HG02571 (cell line): ENCODE measurements at regions not wholly inside any gene's neighbourhood (a gene's known extent, or its start where the extent isn't known, plus 50 kb on each side); places are given as distances from the start of the nearest gene placed in this dataset.
"Not testable (repeated sequence)": the region's sequence is repeated elsewhere in the genome, so short reads cannot be mapped to it uniquely, and the experiment has no call there.

ENCODE experiments used
- ATAC-seq: cut with Tn5 transposase; IDR thresholded peaks from one replicate; pipeline ENCODE4 v1.9.1; 2021; ENCODE audit warnings: mild to moderate bottlenecking, moderate library complexity; ENCODE audit not compliant: unreplicated experiment

DNA sequence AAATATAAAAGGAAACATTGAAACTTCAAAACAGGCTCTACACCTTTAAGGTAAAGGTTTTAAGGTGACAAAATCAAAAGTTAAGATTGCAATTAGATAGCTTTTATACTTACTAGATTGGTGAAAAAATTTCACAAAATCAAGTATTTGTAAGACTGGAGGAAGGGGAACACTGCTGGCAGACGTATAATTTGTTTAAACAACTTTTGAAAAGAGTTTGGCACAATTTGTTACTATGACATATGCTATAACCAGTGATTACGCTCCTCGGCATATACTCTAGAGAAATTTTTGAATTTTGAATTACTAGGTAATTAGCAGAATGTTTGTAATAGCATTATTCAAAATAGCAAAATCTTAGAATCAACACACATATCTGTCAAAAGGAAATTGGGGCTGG is 425.0 kb downstream of the LRRIQ3 start:
- ATAC-seq = no peak

DNA sequence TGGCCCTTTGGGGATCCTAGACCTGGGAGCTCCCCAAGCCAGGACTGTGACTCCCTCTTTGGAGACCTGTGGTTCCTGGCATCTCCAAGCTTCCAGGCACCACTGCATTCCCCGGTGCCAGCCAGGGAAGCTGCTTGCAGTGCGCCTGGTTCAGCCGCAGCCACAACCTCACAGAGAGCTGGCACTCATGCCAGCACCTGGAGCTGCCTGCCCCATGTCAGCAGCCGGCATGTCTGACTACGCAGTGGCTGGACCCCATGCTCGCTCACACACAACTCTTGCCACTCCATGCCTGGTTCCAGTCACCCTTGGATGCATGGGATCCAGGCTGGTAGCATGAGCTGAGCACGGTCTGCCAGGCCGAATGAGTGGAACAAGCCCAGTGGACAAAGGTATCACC is 426.6 kb downstream of the LRRIQ3 start:
- ATAC-seq = no peak

DNA sequence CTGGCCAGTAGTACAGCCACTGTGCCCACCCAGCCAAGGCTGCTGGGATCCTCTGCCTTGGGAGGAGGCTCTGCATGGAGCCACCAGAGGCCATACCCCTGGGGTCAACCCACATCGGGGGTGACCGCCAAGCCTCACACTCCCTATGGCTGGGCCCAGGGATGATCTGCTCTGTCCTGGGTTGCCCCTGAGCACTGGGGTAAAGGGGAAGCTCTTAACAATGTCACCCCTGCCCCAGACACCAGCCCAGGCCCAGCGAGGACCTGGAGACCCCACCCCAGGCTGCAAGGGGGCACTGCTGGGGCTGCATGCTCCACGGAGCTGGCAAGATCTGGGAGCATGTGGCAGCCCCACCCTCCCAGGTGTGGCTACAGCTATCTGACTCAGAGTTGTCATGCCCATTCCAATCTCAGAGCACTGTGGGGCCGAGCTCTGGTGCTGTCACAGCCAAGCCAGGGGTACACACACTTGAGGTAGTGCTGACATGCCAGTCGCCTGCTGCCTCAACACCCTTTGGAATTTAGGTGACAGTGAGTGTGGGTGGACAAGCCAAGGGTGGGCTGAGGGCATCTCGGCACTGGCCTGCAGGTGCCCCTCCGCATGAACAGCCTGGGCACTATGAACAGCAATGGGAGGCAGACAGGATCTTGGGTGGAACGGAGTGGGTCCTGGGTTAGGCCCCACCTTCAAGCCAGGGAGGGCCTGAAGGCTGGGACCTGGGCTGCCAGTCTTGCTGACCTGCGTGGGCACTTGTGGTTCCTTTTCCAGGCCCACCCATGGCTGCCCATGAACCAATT is 427.7 kb downstream of the LRRIQ3 start:
- no peak for ATAC-seq

DNA sequence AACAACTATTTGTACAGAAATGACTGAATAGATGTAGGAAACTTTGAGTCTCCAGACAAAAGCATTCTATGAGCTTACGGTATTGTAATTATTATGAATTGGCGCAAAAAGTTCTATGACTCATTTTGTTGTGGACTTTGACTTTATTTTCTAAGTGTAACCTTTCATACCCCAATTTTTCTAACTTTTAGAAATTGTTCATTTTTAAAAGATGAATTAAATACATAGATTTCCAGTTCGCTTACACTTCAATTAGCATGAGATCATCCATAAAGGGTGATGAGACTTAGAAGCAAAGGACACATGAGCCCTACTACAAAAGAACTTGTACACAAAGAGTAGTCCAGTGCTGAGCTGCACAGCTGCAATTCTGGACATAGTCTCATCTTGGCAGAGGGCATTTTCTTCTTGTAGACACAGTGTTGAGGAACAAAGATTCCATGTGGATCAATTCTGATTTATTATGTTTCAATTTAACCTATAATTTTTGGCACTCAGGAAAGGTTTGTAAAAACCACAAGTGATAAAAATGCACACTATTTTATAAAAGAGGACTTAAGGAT is 431.1 kb downstream of the LRRIQ3 start:
- ATAC-seq = no peak

DNA sequence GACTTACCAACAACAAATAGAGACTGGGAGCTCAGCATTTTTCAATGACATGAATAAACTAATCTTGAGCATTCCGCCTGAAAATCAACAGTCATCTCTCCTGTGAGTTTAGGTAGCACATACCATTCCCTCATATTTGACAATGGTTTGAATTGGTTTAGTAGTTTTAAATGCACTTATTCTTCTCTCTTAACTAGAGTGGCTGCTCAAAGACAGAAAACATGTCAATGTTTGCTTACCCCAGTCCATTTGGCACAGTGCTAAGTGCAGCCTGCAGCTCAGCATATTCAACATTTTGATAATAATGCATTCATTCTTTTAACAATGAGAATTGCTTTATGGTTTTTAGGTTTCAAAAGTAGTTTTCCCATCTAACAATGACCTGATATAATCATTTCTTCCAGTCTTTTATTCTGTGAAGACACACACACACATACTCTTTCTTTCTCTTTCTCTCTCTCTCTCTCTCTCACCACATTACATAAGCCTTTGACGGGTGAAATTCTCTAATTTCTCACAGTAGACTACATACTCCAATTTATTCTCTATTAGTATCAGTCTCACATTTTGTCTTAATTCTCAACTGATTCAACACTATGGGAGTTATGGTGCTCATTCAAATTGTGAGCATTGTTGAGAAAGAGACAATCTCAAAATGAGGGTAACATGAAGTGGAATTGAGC is 432.3 kb downstream of the LRRIQ3 start:
- no peak for ATAC-seq

DNA sequence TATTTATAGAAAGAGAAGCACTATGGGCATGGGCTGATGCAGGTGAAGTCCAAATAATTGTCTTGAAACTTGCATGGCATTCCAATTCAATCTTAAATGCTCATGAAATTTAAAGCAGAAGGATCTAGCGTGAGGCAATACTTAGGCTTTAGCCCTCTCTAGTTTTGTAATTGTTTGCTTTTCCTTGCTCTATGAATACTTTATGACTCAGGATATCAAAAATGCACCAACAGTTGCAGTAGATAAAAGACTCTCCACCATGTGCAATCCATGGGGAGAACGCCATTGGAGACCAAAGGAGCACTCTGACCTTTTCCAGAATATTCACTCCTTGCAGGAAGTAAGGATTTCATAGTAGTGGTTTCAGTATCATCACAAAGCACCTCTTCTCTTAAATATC is 436.4 kb downstream of the LRRIQ3 start:
- ATAC-seq = no peak

DNA sequence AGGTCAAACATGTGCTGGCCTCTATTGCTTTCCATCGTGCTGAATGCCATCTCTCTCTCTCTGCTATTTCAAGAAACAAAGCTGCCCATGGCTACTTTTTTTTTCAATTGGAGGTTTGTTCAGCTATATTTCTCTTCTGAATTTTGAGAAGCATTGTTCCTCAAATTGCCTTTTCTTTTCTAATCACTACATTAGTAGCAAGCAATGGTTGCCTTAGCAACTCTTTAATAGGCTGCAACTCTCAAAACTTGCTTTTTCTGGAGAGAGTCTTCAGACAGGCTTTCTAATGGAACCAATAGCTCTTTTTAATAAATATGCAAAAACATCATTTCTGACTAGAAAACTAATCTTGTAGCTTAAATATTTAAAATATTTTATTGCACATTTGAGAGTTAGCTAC is 439.0 kb downstream of the LRRIQ3 start:
- ATAC-seq = no peak

DNA sequence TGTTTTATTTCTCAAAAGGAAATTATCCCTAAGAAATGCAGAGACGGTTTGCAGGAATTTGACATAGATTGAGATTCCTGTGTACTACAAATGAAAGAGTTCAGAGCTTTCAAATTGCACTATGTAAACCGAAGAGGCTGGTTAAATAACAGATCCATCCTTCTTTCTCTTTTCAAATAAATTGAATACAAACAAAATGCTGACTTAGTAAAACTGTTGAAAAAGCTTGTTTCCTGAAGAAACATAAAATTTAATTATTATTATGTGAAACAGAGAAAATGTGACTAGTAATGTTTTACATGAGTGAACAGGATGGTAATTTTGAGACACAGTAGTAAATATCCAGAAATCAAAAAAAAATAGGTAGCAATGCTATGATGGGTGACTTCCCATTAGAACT is 441.2 kb downstream of the LRRIQ3 start:
- ATAC-seq = no peak

DNA sequence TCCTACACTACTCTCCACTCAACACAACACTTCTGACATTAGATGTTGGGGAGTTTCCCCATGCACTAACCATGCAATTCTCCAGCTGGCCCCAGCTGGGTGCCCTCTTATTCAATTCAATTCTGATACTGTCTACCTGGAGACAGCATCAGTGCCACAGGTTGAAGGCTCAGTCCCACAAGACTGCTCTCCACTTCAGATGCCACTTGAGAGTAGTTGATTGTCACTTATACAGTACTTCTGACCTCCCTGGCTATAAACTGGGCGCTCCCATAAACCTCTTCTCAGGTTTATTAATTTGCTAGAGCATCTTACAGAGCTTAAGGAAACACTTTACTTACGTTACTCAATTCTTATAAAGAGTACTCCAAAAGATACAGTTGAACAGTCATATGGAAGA is 442.3 kb downstream of the LRRIQ3 start:
- ATAC-seq = no peak

DNA sequence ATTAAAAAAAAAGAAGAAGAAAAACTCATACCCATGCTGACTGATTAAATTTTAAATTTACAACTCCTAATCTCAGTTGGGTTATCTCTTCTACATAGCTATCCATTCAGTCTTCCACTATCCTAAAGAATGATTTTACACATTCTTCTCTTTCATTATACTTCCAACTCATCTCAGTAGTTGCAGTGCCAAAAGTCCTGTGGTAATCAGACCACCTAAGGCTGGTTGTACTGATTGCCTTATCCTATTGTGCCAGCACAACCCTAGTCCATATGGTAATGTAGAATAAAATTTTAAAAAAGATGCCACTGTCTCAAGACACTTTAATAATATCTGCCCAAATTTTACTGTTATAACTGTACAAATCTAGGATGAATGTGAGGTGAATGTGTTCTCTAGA is 448.0 kb downstream of the LRRIQ3 start:
- ATAC-seq = no peak

DNA sequence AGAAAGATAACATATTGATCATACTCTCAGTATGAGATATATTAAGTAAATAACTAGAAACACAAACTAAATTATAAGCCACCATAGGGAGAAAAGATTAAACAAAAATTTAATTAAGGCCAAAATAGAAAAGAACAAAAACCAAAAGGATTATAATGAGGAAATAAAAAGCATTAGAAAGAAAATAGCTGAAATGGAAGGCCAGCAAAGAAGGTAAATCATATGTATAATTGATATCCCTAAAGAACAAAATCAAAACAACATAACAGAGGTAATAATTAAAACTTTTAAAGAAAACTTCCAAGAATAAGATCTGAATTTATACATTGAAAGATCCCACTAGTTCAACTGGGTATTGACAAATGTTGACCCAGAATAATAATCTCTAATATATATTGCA is 453.0 kb downstream of the LRRIQ3 start:
- no peak for ATAC-seq

DNA sequence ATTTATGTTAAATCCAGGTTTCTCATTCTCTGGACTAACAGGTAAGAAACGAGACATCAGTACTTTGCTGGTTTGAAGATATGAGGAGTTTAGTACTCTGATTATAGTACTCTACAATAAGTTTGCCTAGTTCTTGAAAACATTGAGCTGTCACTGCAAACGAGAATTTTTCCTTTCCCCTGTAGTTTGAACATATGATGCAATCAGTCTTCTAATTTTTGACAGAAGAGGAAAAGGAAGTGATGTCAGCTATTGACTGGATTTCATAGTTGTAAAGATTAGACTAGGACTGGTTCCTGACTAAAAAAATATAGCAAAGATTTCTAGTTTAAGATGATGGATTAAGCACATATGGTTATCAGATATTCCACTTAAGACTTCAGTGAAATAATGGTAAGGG is 461.9 kb downstream of the LRRIQ3 start:
- no peak for ATAC-seq

DNA sequence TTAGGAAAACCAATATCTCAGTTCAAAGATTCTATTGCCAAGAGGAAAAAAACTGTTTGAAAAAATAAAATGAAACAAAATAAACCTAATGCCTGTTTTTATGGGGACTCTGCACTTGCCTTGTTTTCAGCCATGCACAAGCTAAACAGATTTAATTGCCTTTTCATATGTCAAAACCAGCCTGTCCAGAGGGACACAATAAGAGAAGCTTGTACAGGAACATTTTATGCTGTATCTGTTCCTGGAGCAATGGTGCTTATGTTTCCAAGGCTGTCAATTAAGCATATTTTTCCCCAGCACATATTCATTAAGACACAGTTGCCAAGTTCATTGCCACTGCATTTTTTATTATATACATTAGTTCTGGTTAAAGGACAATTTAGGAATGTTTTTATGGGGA is 470.9 kb downstream of the LRRIQ3 start:
- ATAC-seq = no peak

DNA sequence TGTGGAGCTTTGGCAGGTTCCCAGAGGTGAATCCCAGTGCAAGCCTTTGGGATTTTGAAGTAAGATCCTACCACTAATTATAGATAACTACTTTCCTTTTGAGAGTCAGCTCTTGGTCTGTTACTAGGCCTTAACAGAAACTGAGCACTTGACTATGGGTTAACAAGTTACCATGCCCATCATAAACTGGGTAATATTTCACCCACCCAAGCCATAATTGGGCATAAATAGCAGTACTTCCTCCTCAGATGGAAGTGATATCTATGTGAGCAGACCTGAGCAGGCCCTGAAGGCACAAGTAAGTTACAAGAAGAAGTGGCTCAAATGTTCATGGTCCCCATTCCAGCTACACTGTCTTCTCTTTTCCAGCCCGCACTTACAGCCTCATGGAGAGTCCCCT is 475.9 kb downstream of the LRRIQ3 start:
- no peak for ATAC-seq

DNA sequence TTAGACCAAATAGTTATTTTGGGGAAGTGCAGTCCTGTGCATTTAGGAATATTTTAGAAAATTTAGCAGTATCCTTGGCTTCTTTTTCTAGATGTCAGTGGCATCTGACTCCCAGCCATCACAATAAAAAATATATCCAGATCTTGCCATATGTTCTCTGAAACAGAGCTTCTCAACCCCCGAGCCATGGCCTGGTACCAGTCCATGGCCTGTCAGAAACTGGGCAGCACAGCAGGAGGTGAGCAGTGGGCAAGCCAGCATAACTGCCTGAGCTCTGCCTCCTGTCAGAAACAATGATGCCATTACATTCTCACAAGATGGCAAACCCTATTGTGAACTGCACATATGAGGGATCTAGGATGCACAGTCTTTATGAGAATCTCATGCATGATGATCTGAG is 480.0 kb downstream of the LRRIQ3 start:
- ATAC-seq = no peak

DNA sequence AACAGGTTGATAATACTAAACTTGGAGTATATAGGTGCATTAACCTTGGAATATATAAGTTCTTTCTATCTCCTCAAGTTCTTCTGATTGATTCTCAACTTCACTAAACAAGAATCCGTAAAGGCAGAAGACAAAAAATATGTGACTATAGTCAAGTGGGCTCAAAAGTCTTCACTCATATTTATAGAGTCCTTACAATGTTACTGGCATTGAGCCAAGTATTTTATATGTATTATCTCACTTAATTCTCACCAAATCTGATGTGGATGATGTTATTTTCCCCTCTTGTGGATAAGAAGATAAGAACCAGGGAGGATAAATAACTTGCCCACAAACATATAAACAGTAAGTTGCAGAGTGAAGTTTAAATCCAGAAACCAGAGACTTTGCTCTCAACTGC is 486.9 kb downstream of the LRRIQ3 start:
- ATAC-seq = no peak

DNA sequence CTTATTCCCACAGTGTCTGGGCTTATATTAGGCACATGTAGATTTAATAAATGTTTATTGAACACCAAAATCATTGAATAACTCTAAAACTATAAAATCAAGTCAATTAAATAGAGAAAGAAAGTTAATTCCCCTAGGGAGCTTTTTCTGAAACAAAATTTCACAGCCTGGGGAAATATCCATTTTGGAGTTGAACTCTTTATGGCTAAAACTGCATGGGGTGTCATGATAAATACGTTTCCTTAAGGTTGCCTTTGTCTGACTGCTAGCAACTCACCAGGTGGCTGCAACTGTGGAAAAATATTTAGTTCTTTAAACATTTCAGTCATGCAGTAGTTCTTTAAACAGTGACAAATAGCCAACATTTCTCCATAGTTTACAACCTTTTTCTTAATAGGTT is 496.1 kb downstream of the LRRIQ3 start:
- ATAC-seq = no peak

DNA sequence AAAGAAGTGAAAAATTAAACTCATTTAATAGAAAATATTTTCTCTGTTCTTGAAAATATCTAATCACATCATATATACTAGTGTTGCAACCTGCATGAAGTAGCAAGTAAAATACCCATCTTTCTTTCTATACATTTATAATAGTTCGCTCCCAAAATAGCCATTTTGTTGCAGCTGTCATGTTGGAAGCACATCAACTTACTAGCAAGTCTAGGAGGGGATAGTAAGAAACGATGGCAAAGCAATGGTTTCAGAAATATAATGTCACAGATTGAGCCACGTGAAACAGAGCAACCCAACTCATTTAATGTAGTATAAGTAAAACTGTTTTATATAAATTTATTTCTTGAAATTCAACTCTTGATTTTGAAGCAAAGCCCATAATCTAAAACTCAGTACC is 521.8 kb downstream of the LRRIQ3 start:
- no peak for ATAC-seq

DNA sequence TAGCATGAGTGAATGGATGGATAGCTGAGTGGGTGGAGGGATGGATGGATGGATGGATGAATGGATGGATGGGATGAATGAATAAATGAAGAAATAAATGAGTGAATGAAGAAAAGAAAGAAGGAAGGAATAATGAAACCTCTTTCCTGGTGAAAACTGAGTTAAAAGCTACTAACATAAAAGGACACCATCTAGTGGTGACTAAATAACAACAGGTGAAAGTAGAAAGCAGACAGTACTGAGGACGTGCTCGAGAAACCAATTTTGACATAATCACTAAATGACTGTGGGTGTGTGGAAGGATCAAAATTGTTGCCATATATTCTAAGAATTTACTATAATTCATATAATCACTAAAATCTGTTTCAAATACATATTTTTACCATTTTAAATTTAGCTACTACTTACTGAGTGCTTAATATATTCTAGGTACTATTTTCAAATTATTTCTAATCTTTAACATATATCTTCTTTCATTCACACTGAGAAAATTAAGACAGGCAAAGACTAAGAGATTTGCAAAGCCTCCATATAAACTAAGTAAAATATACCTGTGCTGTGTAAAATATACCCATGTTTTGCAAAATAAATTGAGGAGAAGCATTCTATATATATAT is 522.9 kb downstream of the LRRIQ3 start:
- no peak for ATAC-seq

DNA sequence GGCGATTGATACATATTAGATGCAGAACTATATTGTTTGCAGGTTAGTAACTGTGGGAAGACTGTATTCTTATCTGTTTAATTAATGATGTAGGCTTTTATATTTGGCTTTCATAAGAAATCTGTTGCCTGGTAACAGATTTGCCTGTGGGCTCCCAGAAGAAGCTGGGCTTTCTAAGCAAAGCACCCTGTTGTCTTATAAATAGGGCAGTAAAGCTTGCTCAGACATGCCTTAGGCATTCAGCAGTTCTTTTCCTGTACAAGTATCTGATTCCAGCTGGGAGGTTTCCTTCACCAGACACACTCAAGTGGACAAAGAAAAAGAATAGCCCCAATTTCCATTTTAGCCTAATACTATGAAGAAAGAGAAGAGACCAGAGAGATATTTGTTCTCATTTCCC is 524.0 kb downstream of the LRRIQ3 start:
- no peak for ATAC-seq

DNA sequence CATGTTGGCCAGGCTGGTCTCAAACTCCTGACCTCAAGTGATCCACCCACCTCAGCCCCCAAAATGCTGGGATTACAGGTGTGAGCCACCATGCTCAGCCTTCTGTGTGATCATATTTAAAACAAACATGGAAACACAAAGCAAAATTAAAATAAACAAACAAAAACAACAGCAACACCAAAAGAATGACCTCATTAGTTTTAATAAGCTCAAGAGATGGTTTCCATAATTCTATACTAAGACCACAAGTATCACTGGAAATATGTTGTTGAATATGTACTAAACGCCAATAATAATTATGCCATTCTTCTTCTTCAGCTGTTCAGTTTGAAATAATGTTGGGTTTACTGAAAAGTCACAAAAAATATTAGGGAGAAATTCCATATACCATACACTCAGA is 526.4 kb downstream of the LRRIQ3 start:
- no peak for ATAC-seq

DNA sequence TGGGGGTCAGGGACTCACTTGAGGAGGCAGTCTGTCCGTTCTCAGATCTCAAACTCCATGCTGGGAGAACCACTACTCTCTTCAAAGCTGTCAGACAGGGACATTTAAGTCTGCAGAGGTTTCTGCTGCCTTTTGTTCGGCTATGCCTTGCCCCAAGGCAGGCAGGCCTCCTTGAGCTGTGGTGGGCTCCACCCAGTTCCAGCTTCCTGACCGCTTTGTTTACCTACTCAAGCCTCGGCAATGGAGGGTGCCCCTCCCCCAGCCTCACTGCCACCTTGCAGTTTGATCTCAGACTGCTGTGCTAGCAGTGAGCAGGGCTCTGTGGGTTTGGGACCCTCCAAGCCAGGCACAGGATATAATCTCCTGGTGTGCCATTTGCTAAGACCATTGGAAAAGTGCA is 530.0 kb downstream of the LRRIQ3 start:
- not testable (repeated sequence) for ATAC-seq
